ENCODE measurements at regions not wholly inside any gene's neighbourhood (a gene's known extent, or its start where the extent isn't known, plus 50 kb on each side); places are given as distances from the start of the nearest gene placed in this dataset.

GRCh38 chr11:70747921-70748320 lies 349.6 kb downstream of the CTTN start:
- no peak overlapping the region for H3K4me3 ChIP-seq (ENCODE audit: low read depth, low read length)
- TF ChIP-seq CTCF (IDR thresholded peaks at IDR 0.05; ENCODE audit: insufficient read depth, low read depth, low read length, missing control alignments): no peak
- DNase-seq (ENCODE audit: low read depth): no peak

- no peak overlapping the region for H3K4me3 ChIP-seq (ENCODE audit: low read depth, low read length)
- no peak for DNase-seq (ENCODE audit: low read depth)
- no peak for TF ChIP-seq CTCF (IDR thresholded peaks at IDR 0.05; ENCODE audit: insufficient read depth, low read depth, low read length, missing control alignments)
Measured at GRCh38 chr11:70751142-70751734, 352.9 kb downstream of the CTTN start.

GRCh38 chr11:70755410-70756158 lies 357.3 kb downstream of the CTTN start:
- DNase-seq (ENCODE audit: low read depth): peak; percentile 62
- TF ChIP-seq CTCF (IDR thresholded peaks at IDR 0.05; ENCODE audit: insufficient read depth, low read depth, low read length, missing control alignments): peak; percentile 90
- H3K4me3 ChIP-seq (ENCODE audit: low read depth, low read length): no peak overlapping the region

- no peak overlapping the region for H3K4me3 ChIP-seq (ENCODE audit: low read depth, low read length)
- TF ChIP-seq CTCF (IDR thresholded peaks at IDR 0.05; ENCODE audit: insufficient read depth, low read depth, low read length, missing control alignments): no peak
- no peak for DNase-seq (ENCODE audit: low read depth)
Measured at GRCh38 chr11:70756341-70756740, 358.0 kb downstream of the CTTN start.

GRCh38 chr11:70756756-70757155 lies 358.4 kb downstream of the CTTN start:
- TF ChIP-seq CTCF (IDR thresholded peaks at IDR 0.05; ENCODE audit: insufficient read depth, low read depth, low read length, missing control alignments): no peak
- no peak overlapping the region for H3K4me3 ChIP-seq (ENCODE audit: low read depth, low read length)
- no peak for DNase-seq (ENCODE audit: low read depth)

- TF ChIP-seq CTCF (IDR thresholded peaks at IDR 0.05; ENCODE audit: insufficient read depth, low read depth, low read length, missing control alignments): no peak
- H3K4me3 ChIP-seq (ENCODE audit: low read depth, low read length): no peak overlapping the region
- no peak for DNase-seq (ENCODE audit: low read depth)
Measured at GRCh38 chr11:70757241-70757640, 358.9 kb downstream of the CTTN start.

All from GM12865 (cell line).